ENCODE measurements at regions not wholly inside any gene's neighbourhood (a gene's known extent, or its start where the extent isn't known, plus 50 kb on each side); places are given as distances from the start of the nearest gene placed in this dataset.

DNA sequence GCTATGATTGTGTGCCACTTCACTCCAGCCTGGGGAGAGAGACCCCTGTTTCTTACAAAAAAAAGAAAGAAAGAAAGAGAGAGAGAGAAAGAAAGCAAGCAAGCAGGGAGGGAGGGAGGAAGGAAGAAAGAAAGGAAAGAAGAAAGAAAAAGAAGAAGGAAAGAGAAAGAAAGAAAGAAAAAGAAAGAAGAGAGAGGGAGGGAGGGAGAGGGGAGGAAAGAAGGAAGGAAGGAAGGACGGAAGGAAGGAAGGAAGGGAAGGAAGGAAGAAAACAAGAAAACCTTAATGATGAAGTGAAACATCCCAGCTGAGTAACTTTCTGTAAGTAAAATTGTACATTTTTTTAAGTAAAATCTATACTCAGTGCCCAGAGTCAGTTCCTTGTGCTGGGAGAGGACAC lies 75.5 kb upstream of the GLS start:
- H3K27me3 ChIP-seq (ENCODE audit: insufficient read depth, poor library complexity, severe bottlenecking) = no peaks in the 10 kb centered on the region
- TF ChIP-seq, protein P1, sequence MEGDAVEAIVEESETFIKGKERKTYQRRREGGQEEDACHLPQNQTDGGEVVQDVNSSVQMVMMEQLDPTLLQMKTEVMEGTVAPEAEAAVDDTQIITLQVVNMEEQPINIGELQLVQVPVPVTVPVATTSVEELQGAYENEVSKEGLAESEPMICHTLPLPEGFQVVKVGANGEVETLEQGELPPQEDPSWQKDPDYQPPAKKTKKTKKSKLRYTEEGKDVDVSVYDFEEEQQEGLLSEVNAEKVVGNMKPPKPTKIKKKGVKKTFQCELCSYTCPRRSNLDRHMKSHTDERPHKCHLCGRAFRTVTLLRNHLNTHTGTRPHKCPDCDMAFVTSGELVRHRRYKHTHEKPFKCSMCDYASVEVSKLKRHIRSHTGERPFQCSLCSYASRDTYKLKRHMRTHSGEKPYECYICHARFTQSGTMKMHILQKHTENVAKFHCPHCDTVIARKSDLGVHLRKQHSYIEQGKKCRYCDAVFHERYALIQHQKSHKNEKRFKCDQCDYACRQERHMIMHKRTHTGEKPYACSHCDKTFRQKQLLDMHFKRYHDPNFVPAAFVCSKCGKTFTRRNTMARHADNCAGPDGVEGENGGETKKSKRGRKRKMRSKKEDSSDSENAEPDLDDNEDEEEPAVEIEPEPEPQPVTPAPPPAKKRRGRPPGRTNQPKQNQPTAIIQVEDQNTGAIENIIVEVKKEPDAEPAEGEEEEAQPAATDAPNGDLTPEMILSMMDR (IDR thresholded peaks at IDR 0.05; ENCODE audit: insufficient read depth, low read length) = no peak
- TF ChIP-seq, protein P2, sequence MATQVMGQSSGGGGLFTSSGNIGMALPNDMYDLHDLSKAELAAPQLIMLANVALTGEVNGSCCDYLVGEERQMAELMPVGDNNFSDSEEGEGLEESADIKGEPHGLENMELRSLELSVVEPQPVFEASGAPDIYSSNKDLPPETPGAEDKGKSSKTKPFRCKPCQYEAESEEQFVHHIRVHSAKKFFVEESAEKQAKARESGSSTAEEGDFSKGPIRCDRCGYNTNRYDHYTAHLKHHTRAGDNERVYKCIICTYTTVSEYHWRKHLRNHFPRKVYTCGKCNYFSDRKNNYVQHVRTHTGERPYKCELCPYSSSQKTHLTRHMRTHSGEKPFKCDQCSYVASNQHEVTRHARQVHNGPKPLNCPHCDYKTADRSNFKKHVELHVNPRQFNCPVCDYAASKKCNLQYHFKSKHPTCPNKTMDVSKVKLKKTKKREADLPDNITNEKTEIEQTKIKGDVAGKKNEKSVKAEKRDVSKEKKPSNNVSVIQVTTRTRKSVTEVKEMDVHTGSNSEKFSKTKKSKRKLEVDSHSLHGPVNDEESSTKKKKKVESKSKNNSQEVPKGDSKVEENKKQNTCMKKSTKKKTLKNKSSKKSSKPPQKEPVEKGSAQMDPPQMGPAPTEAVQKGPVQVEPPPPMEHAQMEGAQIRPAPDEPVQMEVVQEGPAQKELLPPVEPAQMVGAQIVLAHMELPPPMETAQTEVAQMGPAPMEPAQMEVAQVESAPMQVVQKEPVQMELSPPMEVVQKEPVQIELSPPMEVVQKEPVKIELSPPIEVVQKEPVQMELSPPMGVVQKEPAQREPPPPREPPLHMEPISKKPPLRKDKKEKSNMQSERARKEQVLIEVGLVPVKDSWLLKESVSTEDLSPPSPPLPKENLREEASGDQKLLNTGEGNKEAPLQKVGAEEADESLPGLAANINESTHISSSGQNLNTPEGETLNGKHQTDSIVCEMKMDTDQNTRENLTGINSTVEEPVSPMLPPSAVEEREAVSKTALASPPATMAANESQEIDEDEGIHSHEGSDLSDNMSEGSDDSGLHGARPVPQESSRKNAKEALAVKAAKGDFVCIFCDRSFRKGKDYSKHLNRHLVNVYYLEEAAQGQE (IDR thresholded peaks at IDR 0.05; ENCODE audit: insufficient replicate concordance, low read depth) = no peak
- TF ChIP-seq POLR2AphosphoS5 (IDR thresholded peaks at IDR 0.05; ENCODE audit: low read depth) (no peak), GABPA (IDR thresholded peaks at IDR 0.05; ENCODE audit: low read depth) (no peak), SPI1 (IDR thresholded peaks at IDR 0.05; ENCODE audit: borderline replicate concordance, low read depth) (no peak)
- DNase-seq (ENCODE audit: low read depth in 1 of 2, low spot score in 1 of 2) = no peak
- no peak overlapping the region for H3K27ac ChIP-seq (replicated peaks)
- H3K4me3 ChIP-seq (replicated peaks; ENCODE audit: insufficient read depth, low read length) = no peak overlapping the region

DNA sequence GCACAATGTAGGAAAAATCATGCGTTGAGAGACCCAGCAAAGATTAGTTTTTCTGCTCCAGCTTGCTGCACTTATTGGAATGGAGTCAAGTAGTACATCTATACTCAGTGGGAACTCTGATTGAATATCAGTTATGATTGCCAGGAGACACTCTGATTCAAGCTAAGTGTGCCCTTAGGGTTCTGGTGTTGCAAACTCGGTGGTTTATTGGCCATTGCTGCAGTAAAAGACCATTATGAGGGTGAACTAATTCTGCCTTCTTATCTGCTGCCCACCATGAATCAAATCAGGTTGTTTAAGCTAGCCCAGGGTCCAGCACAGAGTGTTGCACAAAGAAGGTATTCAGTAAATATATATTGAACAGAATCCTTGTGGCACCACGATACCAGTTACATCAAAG lies 74.8 kb upstream of the GLS start:
- Histone ChIP-seq H3K4me3 (replicated peaks; ENCODE audit: insufficient read depth, low read length) (no peak overlapping the region), H3K27ac (replicated peaks) (no peak overlapping the region), H3K27me3 (ENCODE audit: insufficient read depth, poor library complexity, severe bottlenecking) (no peaks in the 10 kb centered on the region)
- TF ChIP-seq, protein P1 (IDR thresholded peaks at IDR 0.05; ENCODE audit: insufficient read depth, low read length) = no peak
- no peak for TF ChIP-seq GABPA (IDR thresholded peaks at IDR 0.05; ENCODE audit: low read depth)
- TF ChIP-seq, protein P2 (IDR thresholded peaks at IDR 0.05; ENCODE audit: insufficient replicate concordance, low read depth) = no peak
- DNase-seq (ENCODE audit: low read depth in 1 of 2, low spot score in 1 of 2) = no peak

DNA sequence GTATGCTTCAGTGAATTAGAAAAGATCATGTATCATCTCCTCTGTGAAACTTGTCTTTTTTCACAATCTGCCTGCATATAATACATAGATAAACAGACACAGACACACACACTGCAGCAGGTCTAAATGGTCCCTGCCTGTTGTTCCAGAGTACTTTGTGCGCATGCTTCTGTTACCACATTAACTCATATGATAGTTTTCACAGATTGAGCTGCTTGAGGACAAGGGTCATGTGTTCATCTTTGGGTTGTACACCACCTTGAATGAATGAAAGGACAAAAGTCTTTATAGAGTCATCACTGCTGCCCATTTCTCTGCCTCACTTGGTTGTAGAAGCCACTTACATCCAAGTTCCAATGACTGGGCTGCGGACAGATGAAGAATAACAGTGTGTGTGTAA lies 72.7 kb upstream of the GLS start:
- DNase-seq (ENCODE audit: low read depth in 1 of 2, low spot score in 1 of 2) = no peak
- H3K4me3 ChIP-seq (replicated peaks; ENCODE audit: insufficient read depth, low read length) = no peak overlapping the region
- no peaks in the 10 kb centered on the region for H3K27me3 ChIP-seq (ENCODE audit: insufficient read depth, poor library complexity, severe bottlenecking)
- no peak for TF ChIP-seq SPI1 (IDR thresholded peaks at IDR 0.05; ENCODE audit: borderline replicate concordance, low read depth)
- TF ChIP-seq GABPA (IDR thresholded peaks at IDR 0.05; ENCODE audit: low read depth) = no peak
- no peak for TF ChIP-seq POLR2AphosphoS5 (IDR thresholded peaks at IDR 0.05; ENCODE audit: low read depth)
- TF ChIP-seq, protein P2 (IDR thresholded peaks at IDR 0.05; ENCODE audit: insufficient replicate concordance, low read depth) = no peak
- no peak overlapping the region for H3K27ac ChIP-seq (replicated peaks)

Data from HL-60 (cell line).